ENCODE measurements at regions not wholly inside any gene's neighbourhood (a gene's known extent, or its start where the extent isn't known, plus 50 kb on each side); places are given as distances from the start of the nearest gene placed in this dataset.

- DNase-seq: no peak
- Mint-ChIP-seq H3K36me3 (ENCODE audit: insufficient read depth in 1 of 3, low read depth in 3 of 3) (peaks cover 0 to 2% (median 0%) of the 10 kb centered on the region in 3 experiments; a peak in 2 of 7 replicates), H3K27ac (no peak overlapping the region), H3K27me3 (ENCODE audit: low read depth) (peaks cover 2% of the 10 kb centered on the region), H3K4me1 (no peaks in the 10 kb centered on the region), H3K9me3 (peaks cover 5 to 10% of the 10 kb centered on the region in 2 experiments; a peak in 3 of 5 replicates), H3K4me3 (no peak overlapping the region)
- no peak overlapping the region for H2BK20ac ChIP-seq (ENCODE audit: low read depth, low read length, poor library complexity, severe bottlenecking)
- no peak overlapping the region for H2BK12ac ChIP-seq (ENCODE audit: insufficient read length, low read depth, low read length)
- H3K56ac ChIP-seq (ENCODE audit: insufficient read length, low read depth, low read length): no peak overlapping the region
- no peak overlapping the region for H3K27ac ChIP-seq (ENCODE audit: insufficient read length, low read depth, low read length)
- H2BK5ac ChIP-seq (ENCODE audit: insufficient read length, low read length): no peak overlapping the region
- H2AK5ac ChIP-seq (ENCODE audit: insufficient read length, low read length): no peak overlapping the region
- no peak overlapping the region for H2BK120ac ChIP-seq (ENCODE audit: low read depth, low read length, poor library complexity, severe bottlenecking)
- no peaks in the 10 kb centered on the region for H3K79me2 ChIP-seq (ENCODE audit: insufficient read depth, low read length)
- no peak overlapping the region for H4K91ac ChIP-seq (ENCODE audit: insufficient read length, low read depth, low read length)
- no peaks in the 10 kb centered on the region for H3K23me2 ChIP-seq (ENCODE audit: insufficient read length, low read depth, low read length, poor library complexity, severe bottlenecking)
- no peaks in the 10 kb centered on the region for H3K4me1 ChIP-seq (ENCODE audit: insufficient read depth, low read length)
- no peak overlapping the region for H3K14ac ChIP-seq (ENCODE audit: insufficient read depth, low read length)
- H4K8ac ChIP-seq (replicated peaks; ENCODE audit: insufficient read length, low read depth, low read length): no peak overlapping the region
- no peaks in the 10 kb centered on the region for H4K20me1 ChIP-seq (ENCODE audit: control insufficient read depth, insufficient read depth, insufficient read length)
- no peak overlapping the region for H3K23ac ChIP-seq (ENCODE audit: insufficient read length, low read depth, low read length)
- no peak overlapping the region for H4K5ac ChIP-seq (ENCODE audit: insufficient read length, low read depth, low read length)
- no peaks in the 10 kb centered on the region for H3K9me3 ChIP-seq (ENCODE audit: control insufficient read depth, low read depth, low read length)
- TF ChIP-seq CTCF (conservative IDR thresholded peaks at IDR 0.05): no peak
- no peak overlapping the region for H3K9ac ChIP-seq (ENCODE audit: extremely low read depth, insufficient read length, low read length)
- no CpG with 5 or more reads among the region's 2 CpGs for WGBS (ENCODE audit: extremely low coverage, insufficient read length, low lambda C conversion rate)
- H2AFZ ChIP-seq (ENCODE audit: low read length): no peak overlapping the region
- H3K79me1 ChIP-seq (ENCODE audit: insufficient read depth, low read depth, low read length, poor library complexity, severe bottlenecking): no peaks in the 10 kb centered on the region
- H3K4ac ChIP-seq (ENCODE audit: low read depth, low read length): no peak overlapping the region
- H2BK15ac ChIP-seq (ENCODE audit: low read depth, low read length): no peak overlapping the region
- no peak overlapping the region for H3K18ac ChIP-seq (ENCODE audit: insufficient read length, low read depth, low read length)
- no peak overlapping the region for H3K4me2 ChIP-seq (ENCODE audit: insufficient read depth, insufficient read length, low read length)
- H3K27me3 ChIP-seq (ENCODE audit: insufficient read depth, low read length): no peaks in the 10 kb centered on the region
- H3T11ph ChIP-seq (ENCODE audit: low read length): no peak overlapping the region
These were observed 185.6 kb downstream of the DACT1 start for GRCh38 chr14:58823312-58823711.
